ENCODE measurements at regions not wholly inside any gene's neighbourhood (a gene's known extent, or its start where the extent isn't known, plus 50 kb on each side); places are given as distances from the start of the nearest gene placed in this dataset.

- DNase-seq, result no peak
Measured at GRCh38 chr12:98262902-98263301, 252.5 kb upstream of the TMPO start.

- DNase-seq, result no peak
Measured at GRCh38 chr12:98274430-98275130, 240.8 kb upstream of the TMPO start.

- DNase-seq, result no peak
Measured at GRCh38 chr12:98275131-98275475, 240.3 kb upstream of the TMPO start.

- DNase-seq, result no peak
Measured at GRCh38 chr12:98280152-98280551, 235.2 kb upstream of the TMPO start.

- DNase-seq, result no peak
Measured at GRCh38 chr12:98280621-98281020, 234.8 kb upstream of the TMPO start.

GRCh38 chr12:98291828-98292227, 223.6 kb upstream of the TMPO start:
- DNase-seq, result no peak

GRCh38 chr12:98294051-98294805, 221.2 kb upstream of the TMPO start:
- DNase-seq, result no peak

- no peak for DNase-seq
Measured at GRCh38 chr12:98295681-98296080, 219.7 kb upstream of the TMPO start.

GRCh38 chr12:98296462-98297079, 218.8 kb upstream of the TMPO start:
- DNase-seq, result no peak

- no peak for DNase-seq
Measured at GRCh38 chr12:98297538-98297937, 217.9 kb upstream of the TMPO start.

- no peak for DNase-seq
Measured at GRCh38 chr12:98308141-98308540, 207.2 kb upstream of the TMPO start.

- no peak for DNase-seq
Measured at GRCh38 chr12:98317939-98318899, 197.2 kb upstream of the TMPO start.

GRCh38 chr12:98319716-98320425, 195.5 kb upstream of the TMPO start:
- DNase-seq, result no peak

- no peak for DNase-seq
Measured at GRCh38 chr12:98325003-98325402, 190.4 kb upstream of the TMPO start.

GRCh38 chr12:98328467-98328866, 186.9 kb upstream of the TMPO start:
- no peak for DNase-seq

- DNase-seq, result no peak
Measured at GRCh38 chr12:98329589-98329988, 185.8 kb upstream of the TMPO start.

GRCh38 chr12:98332642-98333041, 182.7 kb upstream of the TMPO start:
- DNase-seq, result no peak

GRCh38 chr12:98334768-98335167, 180.6 kb upstream of the TMPO start:
- DNase-seq, result no peak

GRCh38 chr12:98341026-98341425, 174.4 kb upstream of the TMPO start:
- DNase-seq, result no peak

- no peak for DNase-seq
Measured at GRCh38 chr12:98341732-98342131, 173.7 kb upstream of the TMPO start.

- no peak for DNase-seq
Measured at GRCh38 chr12:98343002-98343567, 172.3 kb upstream of the TMPO start.

All from amygdala (tissue), 56 donors.